DOHH2 (cell line): ENCODE measurements at regions not wholly inside any gene's neighbourhood (a gene's known extent, or its start where the extent isn't known, plus 50 kb on each side); places are given as distances from the start of the nearest gene placed in this dataset.

ENCODE experiments used
- EZH2phosphoT487 ChIP-seq: fragments of 200-600 bp; sonication (generic); IDR thresholded peaks from 2 replicates; pipeline ENCODE4 v1.6.1; 2017; ENCODE audit warnings: borderline replicate concordance, mild to moderate bottlenecking, antibody characterized with exemption, low read length, moderate library complexity, mixed read lengths
- TF ChIP-seq, protein P1 (sequence below): fragments of 200-600 bp; sonication (generic); IDR thresholded peaks from one replicate; pipeline ENCODE4 v1.5.1; 2014; ENCODE audit warnings: antibody characterized with exemption, mild to moderate bottlenecking, low read depth, low read length; ENCODE audit not compliant: poor library complexity, severe bottlenecking

DNA sequence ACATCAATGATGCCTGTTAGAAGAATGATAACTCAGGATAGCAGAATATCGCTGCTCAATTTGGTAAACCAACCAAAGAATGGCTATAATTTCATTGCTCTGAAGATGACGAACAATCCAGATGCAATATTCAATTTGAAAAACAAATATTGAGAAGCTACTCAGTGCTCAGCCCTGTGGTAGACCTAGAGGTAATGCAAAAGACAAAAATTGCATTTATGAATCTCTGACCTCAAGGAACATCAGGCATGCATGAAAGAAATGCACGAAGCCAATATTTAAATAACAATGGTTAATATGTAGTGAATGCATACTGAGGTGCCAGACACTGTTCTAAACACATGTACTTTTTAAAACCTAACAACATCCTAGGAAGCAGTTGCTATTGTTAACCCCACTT is 298.6 kb upstream of the TMTC1 start:
- TF ChIP-seq, protein P1, sequence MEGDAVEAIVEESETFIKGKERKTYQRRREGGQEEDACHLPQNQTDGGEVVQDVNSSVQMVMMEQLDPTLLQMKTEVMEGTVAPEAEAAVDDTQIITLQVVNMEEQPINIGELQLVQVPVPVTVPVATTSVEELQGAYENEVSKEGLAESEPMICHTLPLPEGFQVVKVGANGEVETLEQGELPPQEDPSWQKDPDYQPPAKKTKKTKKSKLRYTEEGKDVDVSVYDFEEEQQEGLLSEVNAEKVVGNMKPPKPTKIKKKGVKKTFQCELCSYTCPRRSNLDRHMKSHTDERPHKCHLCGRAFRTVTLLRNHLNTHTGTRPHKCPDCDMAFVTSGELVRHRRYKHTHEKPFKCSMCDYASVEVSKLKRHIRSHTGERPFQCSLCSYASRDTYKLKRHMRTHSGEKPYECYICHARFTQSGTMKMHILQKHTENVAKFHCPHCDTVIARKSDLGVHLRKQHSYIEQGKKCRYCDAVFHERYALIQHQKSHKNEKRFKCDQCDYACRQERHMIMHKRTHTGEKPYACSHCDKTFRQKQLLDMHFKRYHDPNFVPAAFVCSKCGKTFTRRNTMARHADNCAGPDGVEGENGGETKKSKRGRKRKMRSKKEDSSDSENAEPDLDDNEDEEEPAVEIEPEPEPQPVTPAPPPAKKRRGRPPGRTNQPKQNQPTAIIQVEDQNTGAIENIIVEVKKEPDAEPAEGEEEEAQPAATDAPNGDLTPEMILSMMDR, result no peak
- TF ChIP-seq EZH2phosphoT487, result no peak
